ENCODE measurements at regions not wholly inside any gene's neighbourhood (a gene's known extent, or its start where the extent isn't known, plus 50 kb on each side); places are given as distances from the start of the nearest gene placed in this dataset.
A peak's percentile ranks its signal among the peaks of the same experiment; 100 is the strongest.

- Mint-ChIP-seq H3K9me3 (ENCODE audit: low read depth) (peaks cover 4% of the 10 kb centered on the region), H3K4me1 (ENCODE audit: low read depth) (peaks cover 26% of the 10 kb centered on the region), H3K4me3 (no peak overlapping the region), H3K27ac (no peak overlapping the region), H3K36me3 (no peaks in the 10 kb centered on the region), H3K27me3 (no peaks in the 10 kb centered on the region)
Observed at GRCh38 chr6:156419594-156419993, 357.6 kb upstream of the ARID1B start.

- no peak overlapping the region for H3K27ac Mint-ChIP-seq
- H3K36me3 Mint-ChIP-seq: no peaks in the 10 kb centered on the region
- H3K9me3 Mint-ChIP-seq (ENCODE audit: low read depth): peaks cover 4% of the 10 kb centered on the region
- no peak overlapping the region for H3K4me3 Mint-ChIP-seq
- no peaks in the 10 kb centered on the region for H3K27me3 Mint-ChIP-seq
- H3K4me1 Mint-ChIP-seq (ENCODE audit: low read depth): peaks cover 13% of the 10 kb centered on the region
Observed at GRCh38 chr6:156418253-156418652, 358.9 kb upstream of the ARID1B start.

- Mint-ChIP-seq H3K4me1 (ENCODE audit: low read depth) (no peaks in the 10 kb centered on the region), H3K27me3 (no peaks in the 10 kb centered on the region), H3K4me3 (no peak overlapping the region), H3K9me3 (ENCODE audit: low read depth) (no peaks in the 10 kb centered on the region), H3K36me3 (peaks cover 4% of the 10 kb centered on the region), H3K27ac (no peak overlapping the region)
Observed at GRCh38 chr6:156416391-156416790, 360.8 kb upstream of the ARID1B start.

- Mint-ChIP-seq H3K27ac (no peak overlapping the region), H3K4me1 (ENCODE audit: low read depth) (no peaks in the 10 kb centered on the region), H3K4me3 (no peak overlapping the region), H3K27me3 (no peaks in the 10 kb centered on the region), H3K36me3 (peaks cover 4% of the 10 kb centered on the region), H3K9me3 (ENCODE audit: low read depth) (no peaks in the 10 kb centered on the region)
Observed at GRCh38 chr6:156413154-156413553, 364.0 kb upstream of the ARID1B start.

GRCh38 chr6:156410649-156411048, 366.5 kb upstream of the ARID1B start:
- no peaks in the 10 kb centered on the region for H3K4me1 Mint-ChIP-seq (ENCODE audit: low read depth)
- H3K27ac Mint-ChIP-seq: no peak overlapping the region
- H3K27me3 Mint-ChIP-seq: no peaks in the 10 kb centered on the region
- H3K36me3 Mint-ChIP-seq: peaks cover 4% of the 10 kb centered on the region
- no peak overlapping the region for H3K4me3 Mint-ChIP-seq
- H3K9me3 Mint-ChIP-seq (ENCODE audit: low read depth): no peaks in the 10 kb centered on the region

- Mint-ChIP-seq H3K27me3 (no peaks in the 10 kb centered on the region), H3K4me1 (ENCODE audit: low read depth) (no peaks in the 10 kb centered on the region), H3K27ac (no peak overlapping the region), H3K9me3 (ENCODE audit: low read depth) (no peaks in the 10 kb centered on the region), H3K4me3 (no peak overlapping the region), H3K36me3 (peaks cover 4% of the 10 kb centered on the region)
Observed at GRCh38 chr6:156408655-156409054, 368.5 kb upstream of the ARID1B start.

GRCh38 chr6:156407334-156407733, 369.8 kb upstream of the ARID1B start:
- H3K4me3 Mint-ChIP-seq: no peak overlapping the region
- peaks cover 4% of the 10 kb centered on the region for H3K36me3 Mint-ChIP-seq
- H3K27me3 Mint-ChIP-seq: no peaks in the 10 kb centered on the region
- H3K4me1 Mint-ChIP-seq (ENCODE audit: low read depth): no peaks in the 10 kb centered on the region
- no peaks in the 10 kb centered on the region for H3K9me3 Mint-ChIP-seq (ENCODE audit: low read depth)
- no peak overlapping the region for H3K27ac Mint-ChIP-seq

- H3K4me3 Mint-ChIP-seq: no peak overlapping the region
- no peaks in the 10 kb centered on the region for H3K4me1 Mint-ChIP-seq (ENCODE audit: low read depth)
- no peak overlapping the region for H3K27ac Mint-ChIP-seq
Observed at GRCh38 chr6:156406688-156407087, 370.5 kb upstream of the ARID1B start.

GRCh38 chr6:156406099-156406498, 371.1 kb upstream of the ARID1B start:
- Mint-ChIP-seq H3K9me3 (ENCODE audit: low read depth) (no peaks in the 10 kb centered on the region), H3K27ac (no peak overlapping the region), H3K36me3 (no peaks in the 10 kb centered on the region), H3K4me3 (no peak overlapping the region), H3K27me3 (no peaks in the 10 kb centered on the region), H3K4me1 (ENCODE audit: low read depth) (no peaks in the 10 kb centered on the region)

More at GRCh38 chr6:156406688-156407087, 370.5 kb upstream of the ARID1B start:
- Mint-ChIP-seq H3K27me3 (no peaks in the 10 kb centered on the region), H3K36me3 (no peaks in the 10 kb centered on the region), H3K9me3 (ENCODE audit: low read depth) (no peaks in the 10 kb centered on the region)

GRCh38 chr6:156402628-156403027, 374.6 kb upstream of the ARID1B start:
- H3K4me1 Mint-ChIP-seq (ENCODE audit: low read depth): peaks cover 14% of the 10 kb centered on the region
- H3K36me3 Mint-ChIP-seq: no peaks in the 10 kb centered on the region
- H3K4me3 Mint-ChIP-seq: no peak overlapping the region
- no peaks in the 10 kb centered on the region for H3K9me3 Mint-ChIP-seq (ENCODE audit: low read depth)
- H3K27ac Mint-ChIP-seq: no peak overlapping the region
- H3K27me3 Mint-ChIP-seq: no peaks in the 10 kb centered on the region

GRCh38 chr6:156402227-156402626, 375.0 kb upstream of the ARID1B start:
- Mint-ChIP-seq H3K4me1 (ENCODE audit: low read depth) (peaks cover 17% of the 10 kb centered on the region), H3K4me3 (no peak overlapping the region), H3K27me3 (no peaks in the 10 kb centered on the region), H3K27ac (no peak overlapping the region), H3K36me3 (no peaks in the 10 kb centered on the region), H3K9me3 (ENCODE audit: low read depth) (no peaks in the 10 kb centered on the region)

GRCh38 chr6:156400487-156400886, 376.7 kb upstream of the ARID1B start:
- Mint-ChIP-seq H3K4me3 (no peak overlapping the region), H3K36me3 (no peaks in the 10 kb centered on the region), H3K27me3 (no peaks in the 10 kb centered on the region), H3K27ac (no peak overlapping the region), H3K4me1 (ENCODE audit: low read depth) (peaks cover 31% of the 10 kb centered on the region), H3K9me3 (ENCODE audit: low read depth) (no peaks in the 10 kb centered on the region)

GRCh38 chr6:156398966-156399365, 378.2 kb upstream of the ARID1B start:
- Mint-ChIP-seq H3K9me3 (ENCODE audit: low read depth) (no peaks in the 10 kb centered on the region), H3K36me3 (no peaks in the 10 kb centered on the region), H3K27ac (no peak overlapping the region), H3K4me1 (ENCODE audit: low read depth) (peaks cover 41% of the 10 kb centered on the region), H3K27me3 (no peaks in the 10 kb centered on the region), H3K4me3 (no peak overlapping the region)

- Mint-ChIP-seq H3K4me1 (ENCODE audit: low read depth) (peaks cover 45% of the 10 kb centered on the region), H3K4me3 (no peak overlapping the region)
Observed at GRCh38 chr6:156398371-156398770, 378.8 kb upstream of the ARID1B start.

GRCh38 chr6:156396791-156397418, 380.3 kb upstream of the ARID1B start:
- Mint-ChIP-seq H3K27me3 (no peaks in the 10 kb centered on the region), H3K4me3 (peak overlapping the region; percentile 79), H3K36me3 (no peaks in the 10 kb centered on the region), H3K9me3 (ENCODE audit: low read depth) (no peaks in the 10 kb centered on the region), H3K27ac (peak overlapping the region; percentile 74), H3K4me1 (ENCODE audit: low read depth) (peaks cover 58% of the 10 kb centered on the region)

More at GRCh38 chr6:156398371-156398770, 378.8 kb upstream of the ARID1B start:
- no peaks in the 10 kb centered on the region for H3K36me3 Mint-ChIP-seq
- H3K27ac Mint-ChIP-seq: peak overlapping the region; percentile 34
- H3K9me3 Mint-ChIP-seq (ENCODE audit: low read depth): no peaks in the 10 kb centered on the region
- H3K27me3 Mint-ChIP-seq: no peaks in the 10 kb centered on the region

- H3K27me3 Mint-ChIP-seq: no peaks in the 10 kb centered on the region
- no peaks in the 10 kb centered on the region for H3K9me3 Mint-ChIP-seq (ENCODE audit: low read depth)
- no peaks in the 10 kb centered on the region for H3K36me3 Mint-ChIP-seq
- peak overlapping the region; percentile 79 for H3K4me3 Mint-ChIP-seq
- peak overlapping the region; percentile 74 for H3K27ac Mint-ChIP-seq
- H3K4me1 Mint-ChIP-seq (ENCODE audit: low read depth): peaks cover 62% of the 10 kb centered on the region
Observed at GRCh38 chr6:156396068-156396771, 381.0 kb upstream of the ARID1B start.

Measured in activated naive CD8-positive, alpha-beta T cell (primary cell).